Limb (tissue), 2 donors: ENCODE measurements at regions not wholly inside any gene's neighbourhood (a gene's known extent, or its start where the extent isn't known, plus 50 kb on each side); places are given as distances from the start of the nearest gene placed in this dataset.
A peak's percentile ranks its signal among the peaks of the same experiment; 100 is the strongest.

Source experiments
- DNase-seq, 2 donors: peaks; one replicate each; pipeline ENCODE4 v3.0.0-alpha.2; 2016; ENCODE audit errors: extremely low spot score in 2 of 2

DNA sequence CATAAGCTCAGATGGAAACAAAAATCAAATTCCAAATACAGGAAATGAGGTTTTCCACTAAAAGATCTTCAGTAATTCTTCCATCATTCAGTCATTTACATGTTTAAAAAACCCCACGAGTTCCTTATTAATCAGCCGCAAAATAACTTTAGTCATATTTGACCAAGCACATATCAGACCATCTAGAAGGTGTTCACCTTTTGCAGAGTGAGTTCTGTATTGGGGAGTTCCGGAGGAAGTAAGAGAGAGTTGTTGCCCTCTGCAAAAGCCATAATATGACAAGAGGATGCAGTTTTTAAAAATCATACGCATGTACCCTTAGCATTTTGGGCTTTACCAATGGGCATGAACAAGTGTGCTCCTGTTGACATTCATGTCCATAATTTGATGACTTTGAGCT lies 61.6 kb downstream of the CCR1 start:
- no peak for DNase-seq

DNA sequence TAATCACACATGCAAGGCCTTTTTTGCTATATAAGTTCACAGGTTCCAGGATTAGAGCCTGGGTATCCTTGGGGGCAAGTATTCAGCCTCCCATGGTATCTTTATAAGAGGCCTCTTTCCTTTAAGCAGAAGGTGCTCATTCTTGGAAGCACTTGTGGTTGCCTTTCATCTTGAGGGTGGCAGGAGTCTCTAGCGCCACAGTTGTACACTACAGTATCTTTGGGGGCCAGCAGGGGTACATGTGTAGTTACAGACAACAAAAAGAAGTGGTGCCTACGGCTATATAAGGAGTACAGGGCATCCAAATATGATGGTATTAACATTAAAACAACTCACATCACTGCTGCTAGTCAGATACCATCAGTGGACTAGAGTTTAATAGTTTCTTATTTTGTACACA lies 62.1 kb downstream of the CCR1 start:
- no peak for DNase-seq

DNA sequence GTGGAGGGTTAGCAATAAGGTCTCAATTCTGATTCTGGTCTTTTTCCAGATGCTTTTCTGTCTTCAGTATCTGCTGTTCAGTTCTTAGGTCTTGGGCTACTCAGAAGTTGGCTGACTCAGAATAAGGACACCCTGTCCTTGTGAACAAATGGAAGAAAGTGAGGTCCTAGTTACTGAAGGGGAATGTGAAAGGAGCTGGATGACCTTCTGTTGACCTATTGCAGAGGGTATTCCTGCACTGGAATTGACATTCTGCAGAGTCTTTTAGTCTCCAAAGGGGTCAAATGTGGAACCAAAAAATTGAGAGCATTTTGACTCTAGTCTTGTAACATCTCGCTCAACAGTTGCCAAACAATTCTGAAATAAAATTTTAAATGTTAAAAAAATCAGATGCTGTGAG lies 63.0 kb downstream of the CCR1 start:
- DNase-seq = no peak

DNA sequence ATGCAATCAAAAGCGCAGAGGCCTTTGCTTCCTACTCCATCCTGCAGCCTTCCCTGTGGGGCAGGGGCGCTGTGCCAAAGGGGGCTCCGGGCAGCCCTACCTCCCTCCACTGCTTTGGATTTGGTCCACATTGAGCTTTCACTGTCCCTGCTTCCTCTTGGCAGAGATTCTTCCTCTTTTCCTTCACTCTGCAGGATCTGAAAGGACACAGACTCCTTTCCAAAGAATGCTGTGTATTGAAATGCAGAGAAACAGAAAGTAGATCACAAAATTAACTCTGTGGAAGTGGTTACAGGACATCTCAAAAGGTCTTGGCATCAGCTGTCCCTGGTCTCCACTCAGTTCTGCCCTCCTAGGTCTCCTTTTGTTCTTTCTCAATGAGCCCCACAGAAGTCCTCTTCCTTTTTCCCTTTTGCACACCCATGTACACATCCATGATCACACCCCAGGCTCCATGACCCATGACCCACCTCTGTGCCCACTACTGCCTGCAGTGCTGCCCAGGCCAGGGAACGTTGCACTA lies 64.1 kb downstream of the CCR1 start:
- no peak for DNase-seq

DNA sequence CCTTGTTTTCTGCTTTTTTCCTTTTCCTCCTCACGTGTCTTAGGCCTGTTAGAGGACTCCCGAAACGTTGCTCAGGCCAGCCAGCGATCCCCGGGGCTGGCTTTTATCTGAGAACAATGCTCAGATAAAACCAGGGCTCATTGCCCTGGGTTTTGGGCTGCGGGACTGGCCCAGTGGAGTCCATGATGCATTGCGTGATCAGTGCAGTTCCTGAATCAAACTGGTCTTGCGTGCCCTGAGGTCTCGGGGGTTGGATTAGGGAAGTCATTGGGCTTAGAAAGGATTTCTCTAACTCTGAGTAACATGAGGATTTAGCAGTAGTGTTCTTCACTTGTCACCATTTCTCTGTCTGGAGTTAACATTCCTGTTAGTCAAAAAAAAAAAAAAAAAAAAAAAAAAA lies 66.3 kb downstream of the CCR1 start:
- DNase-seq = no peak

DNA sequence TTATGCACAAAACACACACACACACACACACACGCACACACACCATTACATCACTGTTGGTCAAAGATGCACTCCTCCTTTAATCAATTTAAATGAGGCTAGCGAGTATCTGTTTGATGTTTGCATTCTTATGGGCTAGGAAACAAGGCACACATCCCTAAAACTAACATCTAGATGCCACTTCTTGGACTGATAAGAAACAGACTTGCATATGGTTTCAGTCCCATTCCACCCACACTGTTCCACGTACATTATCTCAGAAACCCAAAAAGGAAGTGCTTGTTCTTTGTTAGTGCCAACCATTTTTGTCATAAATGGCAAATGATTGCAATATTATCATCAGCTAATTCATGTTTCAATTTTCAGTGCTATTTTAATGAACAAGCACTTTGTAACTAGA lies 69.5 kb downstream of the CCR1 start:
- DNase-seq = no peak

DNA sequence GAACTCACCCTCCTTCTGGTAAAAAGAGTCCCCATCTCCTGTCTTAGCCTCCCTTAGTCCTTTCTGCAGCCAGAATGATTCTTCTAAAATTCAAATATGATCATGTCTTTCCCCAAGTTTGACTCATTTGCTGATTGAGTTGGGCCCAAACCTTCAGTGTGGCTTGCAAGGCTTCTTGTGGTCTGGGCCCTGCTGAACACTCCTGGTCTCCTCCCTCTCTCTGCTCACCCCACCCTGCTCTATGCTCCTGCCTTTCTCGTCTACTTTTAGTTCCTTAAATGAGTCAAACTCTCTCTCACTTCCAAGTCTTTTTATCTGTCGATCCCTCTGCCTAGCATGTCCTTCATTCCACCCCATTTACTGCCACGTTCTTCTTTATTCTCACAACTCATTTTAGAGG lies 72.6 kb downstream of the CCR1 start:
- DNase-seq = no peak

DNA sequence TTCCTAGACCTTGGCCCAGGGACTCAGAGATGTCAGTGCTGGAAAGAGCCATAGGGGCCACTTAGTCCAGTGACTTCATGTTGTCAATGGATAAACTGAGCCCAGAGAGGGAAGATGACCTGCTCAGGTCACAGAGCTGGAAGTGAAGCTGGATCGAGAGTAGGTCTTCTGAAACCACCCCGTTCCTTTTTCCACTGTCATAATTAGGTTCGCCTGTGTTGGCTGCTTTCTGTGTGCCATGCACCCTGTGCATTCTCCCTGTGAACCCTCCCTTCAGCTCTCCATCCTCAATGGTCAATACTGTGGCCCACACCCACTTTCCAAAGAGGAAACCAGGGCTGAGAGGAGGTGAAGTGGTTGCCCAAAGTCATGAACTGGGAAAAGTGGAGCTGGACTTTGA lies 74.8 kb downstream of the CCR1 start:
- no peak for DNase-seq

DNA sequence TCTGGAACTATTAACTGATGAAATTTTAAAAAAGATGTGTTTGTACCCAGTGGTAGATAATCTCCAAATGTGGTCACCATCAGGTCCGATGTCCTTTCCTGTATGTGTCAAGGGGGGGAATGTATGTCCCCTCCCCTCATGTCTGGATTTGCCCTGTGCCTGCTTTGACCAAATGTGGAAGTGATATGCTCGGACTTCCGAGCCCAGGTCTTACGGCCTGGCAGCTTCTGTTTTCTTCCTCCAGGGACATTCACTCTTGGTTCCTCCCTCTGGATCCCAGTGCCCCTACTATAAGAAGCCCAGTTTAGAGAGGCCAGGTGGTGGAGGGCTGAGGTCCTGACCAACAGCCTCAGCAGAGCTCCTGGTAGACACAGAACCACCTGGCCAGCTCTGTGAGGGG lies 75.5 kb downstream of the CCR1 start:
- no peak for DNase-seq

DNA sequence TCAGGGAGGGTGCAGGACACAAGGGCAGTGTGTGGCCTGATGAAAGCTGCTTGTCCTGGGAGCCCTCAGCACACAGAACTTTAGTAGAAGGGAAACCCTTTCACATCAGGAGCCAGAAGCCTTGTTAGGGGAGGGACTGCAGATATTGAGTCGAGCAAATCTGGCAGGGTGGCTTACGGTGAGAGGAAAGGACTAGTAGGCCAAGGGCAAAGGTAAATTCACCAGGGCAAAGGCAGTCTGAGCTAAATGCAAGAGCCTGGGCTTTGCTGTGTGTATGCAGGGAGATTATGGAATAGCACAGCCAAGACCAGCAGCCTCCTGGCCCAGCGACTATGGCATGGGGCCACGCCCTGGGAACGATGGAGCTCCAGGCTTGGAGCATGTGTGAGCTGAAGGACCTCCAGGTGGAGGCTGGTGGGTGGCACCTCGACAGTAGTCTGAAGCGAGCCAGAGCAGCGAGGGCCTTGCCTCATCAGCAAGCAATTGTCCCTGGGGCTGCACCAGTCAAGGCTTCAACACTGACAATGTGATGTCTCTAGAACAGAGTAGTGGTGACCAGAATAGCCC lies 76.1 kb downstream of the CCR1 start:
- DNase-seq = no peak

DNA sequence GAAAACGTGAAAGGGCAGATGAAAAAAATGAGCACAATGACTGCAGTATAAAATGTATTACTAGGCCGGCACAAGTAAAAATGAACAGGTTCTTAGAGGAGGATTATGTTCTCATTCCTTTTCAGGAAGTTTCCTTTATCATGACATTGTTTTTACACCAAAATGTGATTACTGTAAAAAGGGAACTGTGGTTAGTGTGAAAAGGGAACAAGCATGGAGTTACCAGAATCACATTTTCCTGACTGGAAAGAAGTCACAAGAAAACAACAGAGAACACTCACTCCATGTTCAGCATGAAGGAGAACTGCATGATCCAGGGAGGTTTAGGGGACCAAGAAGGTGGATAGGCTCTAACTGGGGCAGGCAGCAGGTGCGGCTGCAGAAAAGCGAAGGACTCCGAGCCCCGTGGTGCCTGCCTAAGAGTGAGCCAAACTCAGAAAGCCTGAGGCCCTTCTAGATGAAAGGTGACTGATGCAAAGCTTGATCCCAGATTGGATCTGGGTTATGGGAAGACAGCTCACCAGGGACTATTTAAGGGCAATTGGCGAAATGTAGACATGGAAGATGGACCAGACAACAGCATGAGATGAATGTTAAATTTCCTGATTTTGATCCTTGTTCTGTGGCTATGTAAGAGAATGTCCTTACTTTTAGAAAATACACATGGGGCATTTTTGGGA lies 77.3 kb downstream of the CCR1 start:
- no peak for DNase-seq

DNA sequence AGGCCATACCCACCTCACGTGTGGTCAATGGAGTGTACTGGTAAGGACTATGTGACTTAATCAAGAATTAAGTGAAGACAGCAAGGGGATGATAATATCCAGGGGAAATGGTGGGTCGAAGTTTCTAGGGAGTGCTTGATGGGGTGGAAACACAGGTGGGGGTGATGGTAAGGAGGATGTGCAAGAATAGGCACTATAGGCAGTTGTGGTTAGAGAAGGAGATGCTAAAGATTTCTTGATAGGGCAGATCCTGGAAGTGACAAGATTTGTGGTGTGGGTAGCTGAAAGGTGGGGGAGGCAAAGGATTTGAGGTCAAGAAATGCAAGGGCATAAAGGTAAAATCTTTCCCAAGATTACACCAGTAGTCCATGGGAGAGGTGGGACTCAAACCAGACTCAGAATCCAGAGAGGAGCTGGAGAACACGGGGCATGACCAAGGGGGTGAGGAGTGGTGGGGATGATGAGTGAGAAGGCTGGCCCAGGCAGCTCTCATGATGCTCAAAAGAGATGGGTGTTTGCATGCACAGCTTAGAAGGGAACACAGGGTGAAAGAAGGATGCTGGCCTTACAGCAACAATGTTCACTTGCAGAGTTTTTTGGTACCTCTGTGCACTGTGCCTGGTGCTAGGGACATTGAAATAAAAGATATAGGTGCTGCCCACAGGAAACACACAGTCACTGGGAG lies 78.4 kb downstream of the CCR1 start:
- DNase-seq = no peak

DNA sequence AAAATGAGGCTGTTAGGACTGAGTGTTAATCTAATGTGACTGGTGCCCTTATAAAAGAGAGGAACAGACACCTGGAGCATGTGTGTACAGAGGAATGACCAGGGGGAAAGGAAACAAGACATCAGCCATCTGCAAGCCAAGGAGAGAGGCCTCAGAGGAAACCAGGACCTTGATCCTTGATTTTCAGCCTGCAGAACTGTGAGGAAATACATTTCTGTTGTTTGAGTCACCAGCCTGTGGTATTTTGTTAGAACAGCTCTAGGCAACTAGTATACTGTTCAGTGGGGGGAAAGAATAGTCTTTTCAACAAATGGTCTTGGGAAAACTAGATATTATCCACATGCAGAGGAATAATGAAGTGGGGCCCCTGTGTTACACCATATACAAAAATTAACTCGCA lies 80.6 kb downstream of the CCR1 start:
- no peak for DNase-seq

DNA sequence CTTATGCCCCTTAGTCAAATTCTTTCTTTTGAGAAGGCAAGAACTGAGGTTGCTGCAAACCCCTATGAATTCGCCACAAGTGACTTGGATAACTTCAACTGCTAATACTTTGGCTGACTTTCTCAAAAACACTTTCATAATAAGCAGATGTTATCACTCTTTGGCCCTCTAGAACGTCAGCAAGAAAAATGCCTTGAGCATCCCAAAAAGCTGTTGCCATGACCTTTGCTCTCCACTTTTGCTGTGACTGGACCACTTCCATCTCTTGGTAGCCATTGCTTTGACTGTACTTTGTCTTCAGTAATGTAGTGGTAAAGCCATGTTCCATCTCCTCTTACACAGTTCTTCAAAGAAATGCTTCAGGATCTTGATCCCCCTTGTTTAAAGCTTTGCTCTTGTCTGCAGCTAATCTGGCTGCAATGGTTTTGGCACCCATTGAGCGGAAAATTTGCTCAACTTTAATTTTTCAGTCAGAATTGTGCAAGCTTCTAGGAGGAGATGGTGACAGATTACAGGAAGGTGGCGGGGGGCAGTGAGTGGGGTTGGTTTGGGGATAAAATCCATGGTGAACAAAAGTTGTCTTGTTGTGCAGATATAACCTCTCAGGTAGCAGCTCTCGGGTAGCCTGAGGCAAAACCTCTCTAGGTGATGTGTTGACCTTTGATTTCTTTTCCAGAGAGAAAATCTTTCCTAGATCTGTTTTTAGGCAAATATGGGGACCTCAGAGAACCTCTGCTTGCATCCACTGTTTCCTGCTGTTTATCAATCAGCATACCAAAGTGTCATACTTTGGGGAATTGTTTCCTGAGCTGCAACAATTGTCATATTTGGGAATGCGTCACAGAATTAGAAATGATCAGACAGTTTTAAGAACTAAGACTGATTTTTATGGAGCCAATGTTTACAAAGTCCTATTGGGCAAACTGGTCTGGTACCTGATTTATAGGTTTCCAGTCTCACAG lies 83.6 kb downstream of the CCR1 start:
- DNase-seq = no peak

DNA sequence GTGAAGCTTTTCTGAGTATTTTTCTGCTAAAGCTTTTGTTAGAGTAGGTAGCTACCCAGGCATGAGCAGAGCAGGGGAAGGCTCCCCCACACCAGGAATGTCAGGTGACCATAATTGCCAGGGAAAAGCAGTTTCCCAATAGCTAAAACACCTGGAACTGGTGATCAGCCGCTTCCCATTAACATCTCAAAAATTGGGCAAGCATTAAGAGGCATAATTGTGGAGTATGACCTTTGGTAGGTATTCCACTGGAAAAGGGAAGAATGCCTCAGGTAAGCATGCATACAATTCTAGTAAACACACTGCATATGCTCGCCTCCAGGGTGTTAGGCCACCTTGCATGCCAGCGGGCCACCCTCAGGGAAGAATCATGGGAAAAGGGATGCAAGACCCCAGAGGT lies 84.5 kb downstream of the CCR1 start:
- no peak for DNase-seq

DNA sequence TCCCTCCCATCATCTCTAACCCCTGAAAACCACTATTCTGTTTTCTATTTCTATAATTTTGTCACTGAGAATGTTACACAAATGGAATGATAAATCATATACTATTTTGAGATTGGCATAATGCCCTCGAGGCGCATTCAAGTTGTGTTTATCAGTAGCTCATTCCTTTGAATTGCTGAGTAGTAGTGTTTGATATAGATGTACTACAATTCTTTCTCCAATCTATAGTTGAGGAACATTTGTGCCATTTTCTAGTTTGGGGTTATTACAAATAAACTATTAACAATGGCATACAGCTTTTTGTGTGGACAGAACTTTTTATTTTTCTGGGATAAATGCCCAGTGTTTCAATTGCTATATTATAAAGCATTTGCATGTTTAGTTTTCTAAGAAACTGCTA lies 86.0 kb downstream of the CCR1 start:
- DNase-seq = peak in 1 of 2 donors; percentile 10

DNA sequence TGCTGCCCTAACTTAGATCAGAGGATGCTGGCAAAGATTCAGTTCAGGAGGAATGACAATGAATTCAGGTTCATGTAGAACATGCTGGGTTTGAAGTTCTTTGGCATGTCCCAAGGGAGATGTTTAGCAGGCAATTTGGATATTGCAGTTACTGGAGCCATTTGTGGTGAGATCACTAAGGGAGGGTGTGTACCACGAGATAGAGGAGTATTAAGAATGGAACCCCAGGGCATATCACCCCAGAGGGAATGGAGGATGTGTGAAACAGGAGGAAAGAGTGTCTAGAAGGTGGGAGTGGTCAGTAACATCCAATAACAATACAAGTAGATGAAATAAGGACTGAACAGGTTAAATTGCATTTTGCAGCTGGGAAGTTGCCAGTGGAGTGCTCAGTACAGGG lies 87.1 kb downstream of the CCR1 start:
- no peak for DNase-seq

DNA sequence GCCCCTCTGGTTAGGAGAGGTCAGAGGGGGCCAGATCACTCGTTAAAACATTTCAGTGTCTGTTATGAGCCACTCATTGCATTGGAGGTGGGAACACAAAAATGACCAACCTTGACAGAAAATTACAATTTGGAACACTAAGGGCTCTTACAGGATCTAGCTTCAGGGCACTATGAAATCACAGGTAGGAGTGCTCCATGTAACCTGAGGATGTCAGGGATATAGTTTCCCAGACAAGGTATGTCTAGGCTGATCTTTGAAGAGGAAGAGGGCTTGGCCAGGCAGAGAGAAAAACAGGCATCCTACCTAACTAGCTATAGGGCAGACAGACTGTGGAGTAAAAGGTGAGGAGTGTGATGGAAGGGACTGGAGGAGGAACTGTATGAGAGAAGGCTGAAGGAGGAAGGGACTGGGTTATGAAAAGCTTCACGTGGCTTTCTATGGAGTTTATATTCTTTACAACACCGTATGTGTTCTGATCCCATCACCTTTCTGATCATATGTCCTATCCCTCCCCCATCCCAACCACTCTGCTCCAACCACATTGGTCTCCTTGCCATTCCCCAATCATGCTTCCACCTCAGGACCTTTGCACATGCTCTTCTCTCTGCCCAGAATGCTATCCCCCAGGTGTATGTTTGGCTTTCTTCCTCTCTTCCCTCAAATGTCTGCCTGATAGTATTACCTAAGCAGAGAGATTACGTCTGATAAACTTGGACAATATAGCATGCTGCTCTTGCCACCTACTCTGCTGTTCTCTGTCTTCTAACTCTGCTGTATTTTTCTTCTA lies 88.2 kb downstream of the CCR1 start:
- no peak for DNase-seq

DNA sequence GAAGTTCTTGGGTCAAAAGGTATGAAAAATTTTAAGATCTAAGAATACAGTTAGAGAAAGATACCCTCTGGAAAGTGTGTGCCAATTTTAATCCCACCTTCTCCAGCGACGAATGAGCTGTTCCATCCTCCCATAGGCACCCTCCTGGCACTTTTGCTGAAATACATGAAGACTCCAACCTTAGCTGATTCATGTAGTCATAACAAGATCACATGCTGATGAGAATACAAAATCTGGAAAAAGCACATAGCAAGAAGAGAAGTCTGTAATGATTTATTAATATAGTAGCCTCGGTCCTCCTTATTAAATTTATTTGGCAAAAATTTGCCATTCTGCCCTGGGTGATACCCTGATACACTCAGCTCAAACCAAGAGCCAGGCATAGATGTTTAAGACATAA lies 88.9 kb downstream of the CCR1 start:
- DNase-seq = no peak

DNA sequence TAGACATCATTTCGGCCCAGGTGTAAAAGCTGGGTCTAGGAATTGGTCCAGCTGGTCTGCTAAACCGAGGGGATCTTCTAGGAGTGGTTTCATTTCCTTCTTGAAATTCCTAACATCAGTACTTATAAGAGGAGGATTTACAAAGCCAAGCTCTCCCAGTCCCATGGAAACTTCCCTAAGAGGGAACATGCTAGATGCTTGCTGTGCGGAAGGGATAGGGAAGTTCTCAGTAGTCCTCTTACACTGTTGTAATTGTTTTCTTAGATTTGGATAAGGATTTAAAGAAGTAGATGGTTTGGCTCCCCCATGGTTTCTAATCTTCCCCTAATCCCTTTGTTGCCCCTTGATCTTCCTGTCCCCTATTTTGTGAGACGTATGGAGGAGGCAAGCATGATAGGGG lies 89.7 kb upstream of the XCR1 start:
- no peak for DNase-seq
